Neural cell (in vitro differentiated cells): ENCODE measurements at regions not wholly inside any gene's neighbourhood (a gene's known extent, or its start where the extent isn't known, plus 50 kb on each side); places are given as distances from the start of the nearest gene placed in this dataset.
"Not testable (repeated sequence)": the region's sequence is repeated elsewhere in the genome, so short reads cannot be mapped to it uniquely, and the experiment has no call there.

Experiments
- H2AFZ ChIP-seq: fragments of 200-600, 300-800 bp; sonication (generic), shearing (Covaris generic); 2 replicates; pipeline ENCODE4 v1.6.0; 2014; ENCODE audit warnings: low read depth, mild to moderate bottlenecking, antibody characterized with exemption, low read length, moderate library complexity
- H3F3A ChIP-seq: fragments of 200-600 bp; shearing (Covaris generic); 2 replicates; pipeline ENCODE4 v1.6.1; 2016; ENCODE audit warnings: mild to moderate bottlenecking, moderate library complexity, mixed read lengths, antibody characterized with exemption, low read length; ENCODE audit not compliant: insufficient read depth, poor library complexity, severe bottlenecking
- H3K27ac ChIP-seq: fragments of 200-600, 300-800 bp; sonication (generic), shearing (Covaris generic); 2 replicates; pipeline ENCODE4 v1.5.1; 2014; ENCODE audit warnings: mild to moderate bottlenecking, low read length, moderate library complexity
- H3K27me3 ChIP-seq: fragments of 300-800, 200-600 bp; sonication (generic), shearing (Covaris generic); 2 replicates; pipeline ENCODE4 v1.6.0; 2014; ENCODE audit warnings: mild to moderate bottlenecking, low read depth, low read length, moderate library complexity; ENCODE audit not compliant: insufficient read depth
- H3K36me3 ChIP-seq: fragments of 300-800, 200-600 bp; sonication (generic), shearing (Covaris generic); 2 replicates; pipeline ENCODE4 v1.5.1; 2014; ENCODE audit warnings: mild to moderate bottlenecking, antibody characterized with exemption, low read length, moderate library complexity; ENCODE audit not compliant: insufficient read depth
- H3K4me2 ChIP-seq: fragments of 300-800, 200-600 bp; sonication (generic), shearing (Covaris generic); 2 replicates; pipeline ENCODE4 v1.6.0; 2014; ENCODE audit warnings: mild to moderate bottlenecking, low read length
- H3K4me3 ChIP-seq: fragments of 300-800, 200-600 bp; sonication (generic), shearing (Covaris generic); 2 replicates; pipeline ENCODE4 v1.5.1; 2014; ENCODE audit warnings: mild to moderate bottlenecking, low read length, moderate library complexity
- H3K79me2 ChIP-seq: fragments of 200-600 bp; shearing (Covaris generic); replicated peaks from 2 replicates; pipeline ENCODE4 v1.6.0; 2014; ENCODE audit warnings: mild to moderate bottlenecking, low read length, moderate library complexity; ENCODE audit not compliant: insufficient read depth
- H3K9ac ChIP-seq: fragments of 300-800, 200-600 bp; sonication (generic), shearing (Covaris generic); 2 replicates; pipeline ENCODE4 v1.6.1; 2016; ENCODE audit warnings: mild to moderate bottlenecking, low read length, mixed read lengths
- H3K9me2 ChIP-seq: fragments of 200-600 bp; shearing (Covaris generic); 2 replicates; pipeline ENCODE4 v1.6.1; 2016; ENCODE audit warnings: mild to moderate bottlenecking, low read length, mixed read lengths; ENCODE audit not compliant: insufficient read depth
- H3K9me3 ChIP-seq: fragments of 200-600, 300-800 bp; sonication (generic), shearing (Covaris generic); 2 replicates; pipeline ENCODE4 v1.6.1; 2016; ENCODE audit warnings: mild to moderate bottlenecking, mixed run types, low read length, moderate library complexity, mixed read lengths
- H4K20me1 ChIP-seq: fragments of 200-600 bp; shearing (Covaris generic); 2 replicates; pipeline ENCODE4 v1.6.1; 2016; ENCODE audit warnings: mild to moderate bottlenecking, mixed run types; ENCODE audit not compliant: insufficient read depth
- CTCF ChIP-seq: fragments of 450-650 bp; IDR thresholded peaks from 2 replicates; pipeline ENCODE4 v1.5.1; 2014; ENCODE audit warnings: antibody characterized with exemption, mild to moderate bottlenecking, moderate library complexity; ENCODE audit not compliant: poor library complexity, severe bottlenecking
- EP300 ChIP-seq: fragments of 450-650 bp; conservative IDR thresholded peaks from 2 replicates; pipeline ENCODE4 v1.6.1; 2014; ENCODE audit warnings: antibody characterized with exemption, mild to moderate bottlenecking, moderate library complexity; ENCODE audit not compliant: poor library complexity, severe bottlenecking
- EZH2 ChIP-seq: fragments of 200-600, 300-800 bp; shearing (Covaris generic), sonication (generic); IDR thresholded peaks from 2 replicates; pipeline ENCODE4 v1.6.1; 2014; ENCODE audit warnings: antibody characterized with exemption, low read length, borderline replicate concordance, mild to moderate bottlenecking; ENCODE audit not compliant: insufficient read depth, poor library complexity, severe bottlenecking
- MXI1 ChIP-seq: fragments of 450-650 bp; conservative IDR thresholded peaks from 2 replicates; pipeline ENCODE4 v1.6.1; 2014; ENCODE audit warnings: antibody characterized with exemption, mild to moderate bottlenecking; ENCODE audit not compliant: poor library complexity, severe bottlenecking
- POLR2AphosphoS5 ChIP-seq: IDR thresholded peaks from 2 replicates; pipeline ENCODE4 v1.6.1; 2012
- RAD21 ChIP-seq: fragments of 450-650 bp; conservative IDR thresholded peaks from 2 replicates; pipeline ENCODE4 v1.6.1; 2014; ENCODE audit warnings: antibody characterized with exemption, mild to moderate bottlenecking, moderate library complexity
- SMC3 ChIP-seq: fragments of 450-650 bp; conservative IDR thresholded peaks from 2 replicates; pipeline ENCODE4 v1.6.1; 2014; ENCODE audit warnings: antibody characterized with exemption, mild to moderate bottlenecking, moderate library complexity; ENCODE audit not compliant: poor library complexity
- TAF1 ChIP-seq: IDR thresholded peaks from 2 replicates; pipeline ENCODE4 v1.6.1; 2012; ENCODE audit warnings: low read depth
- TF ChIP-seq, protein P1 (sequence below): IDR thresholded peaks from 2 replicates; pipeline ENCODE4 v1.6.1; 2012; ENCODE audit warnings: borderline replicate concordance

- Histone ChIP-seq H3K27ac (no peak overlapping the region), H3K27me3 (no peaks in the 10 kb centered on the region), H3K79me2 (no peaks in the 10 kb centered on the region), H3K9me3 (no peaks in the 10 kb centered on the region), H3K4me3 (no peak overlapping the region), H2AFZ (no peak overlapping the region), H4K20me1 (no peaks in the 10 kb centered on the region), H3K4me2 (no peak overlapping the region), H3K9ac (no peak overlapping the region), H3K9me2 (no peaks in the 10 kb centered on the region), H3K36me3 (no peaks in the 10 kb centered on the region), H3F3A (no peaks in the 10 kb centered on the region)
- TF ChIP-seq SMC3 (no peak), POLR2AphosphoS5 (no peak), MXI1 (no peak), EP300 (no peak), TAF1 (no peak), EZH2 (no peak), RAD21 (no peak), CTCF (no peak)
- TF ChIP-seq, protein P1, sequence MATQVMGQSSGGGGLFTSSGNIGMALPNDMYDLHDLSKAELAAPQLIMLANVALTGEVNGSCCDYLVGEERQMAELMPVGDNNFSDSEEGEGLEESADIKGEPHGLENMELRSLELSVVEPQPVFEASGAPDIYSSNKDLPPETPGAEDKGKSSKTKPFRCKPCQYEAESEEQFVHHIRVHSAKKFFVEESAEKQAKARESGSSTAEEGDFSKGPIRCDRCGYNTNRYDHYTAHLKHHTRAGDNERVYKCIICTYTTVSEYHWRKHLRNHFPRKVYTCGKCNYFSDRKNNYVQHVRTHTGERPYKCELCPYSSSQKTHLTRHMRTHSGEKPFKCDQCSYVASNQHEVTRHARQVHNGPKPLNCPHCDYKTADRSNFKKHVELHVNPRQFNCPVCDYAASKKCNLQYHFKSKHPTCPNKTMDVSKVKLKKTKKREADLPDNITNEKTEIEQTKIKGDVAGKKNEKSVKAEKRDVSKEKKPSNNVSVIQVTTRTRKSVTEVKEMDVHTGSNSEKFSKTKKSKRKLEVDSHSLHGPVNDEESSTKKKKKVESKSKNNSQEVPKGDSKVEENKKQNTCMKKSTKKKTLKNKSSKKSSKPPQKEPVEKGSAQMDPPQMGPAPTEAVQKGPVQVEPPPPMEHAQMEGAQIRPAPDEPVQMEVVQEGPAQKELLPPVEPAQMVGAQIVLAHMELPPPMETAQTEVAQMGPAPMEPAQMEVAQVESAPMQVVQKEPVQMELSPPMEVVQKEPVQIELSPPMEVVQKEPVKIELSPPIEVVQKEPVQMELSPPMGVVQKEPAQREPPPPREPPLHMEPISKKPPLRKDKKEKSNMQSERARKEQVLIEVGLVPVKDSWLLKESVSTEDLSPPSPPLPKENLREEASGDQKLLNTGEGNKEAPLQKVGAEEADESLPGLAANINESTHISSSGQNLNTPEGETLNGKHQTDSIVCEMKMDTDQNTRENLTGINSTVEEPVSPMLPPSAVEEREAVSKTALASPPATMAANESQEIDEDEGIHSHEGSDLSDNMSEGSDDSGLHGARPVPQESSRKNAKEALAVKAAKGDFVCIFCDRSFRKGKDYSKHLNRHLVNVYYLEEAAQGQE: no peak
These were observed 410.5 kb upstream of the CNTNAP5 start for GRCh38 chr2:123614596-123614995.

DNA sequence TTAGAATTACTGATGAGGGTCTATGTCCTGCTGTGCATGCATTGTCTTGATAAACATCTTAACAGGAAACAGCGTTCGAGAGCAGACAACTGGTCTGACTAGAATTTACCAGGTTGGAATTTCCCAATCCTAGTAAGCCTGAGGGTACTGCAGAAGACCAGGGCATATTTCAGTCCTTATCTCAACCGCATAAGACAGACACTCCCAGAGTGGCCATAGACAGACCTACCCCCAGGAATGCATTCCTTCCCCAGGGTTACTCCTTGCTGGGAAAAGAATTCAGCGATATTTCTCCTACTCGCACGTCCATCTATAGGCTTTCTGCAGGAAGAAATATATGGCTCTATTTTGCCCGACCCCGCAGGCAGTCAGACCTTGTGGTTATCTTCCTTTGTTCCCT lies 406.4 kb upstream of the CNTNAP5 start:
- not testable (repeated sequence) for H2AFZ ChIP-seq, H3K9me3 ChIP-seq, H3K27ac ChIP-seq, H3K4me2 ChIP-seq, H3K27me3 ChIP-seq, H3F3A ChIP-seq, H3K4me3 ChIP-seq, H4K20me1 ChIP-seq, H3K9me2 ChIP-seq, H3K9ac ChIP-seq, H3K79me2 ChIP-seq, H3K36me3 ChIP-seq

GRCh38 chr2:123624816-123625215 lies 400.3 kb upstream of the CNTNAP5 start:
- Histone ChIP-seq H3K27me3 (no peaks in the 10 kb centered on the region), H2AFZ (no peak overlapping the region), H3K4me3 (no peak overlapping the region), H3K4me2 (no peak overlapping the region), H3F3A (no peaks in the 10 kb centered on the region), H3K79me2 (no peaks in the 10 kb centered on the region), H3K36me3 (no peaks in the 10 kb centered on the region), H3K9me3 (no peaks in the 10 kb centered on the region), H3K9ac (no peak overlapping the region), H3K9me2 (no peaks in the 10 kb centered on the region), H3K27ac (no peak overlapping the region), H4K20me1 (no peaks in the 10 kb centered on the region)
- TF ChIP-seq, protein P1: no peak
- no peak for TF ChIP-seq TAF1
- no peak for TF ChIP-seq POLR2AphosphoS5
- TF ChIP-seq SMC3: no peak
- TF ChIP-seq RAD21: no peak
- TF ChIP-seq MXI1: no peak
- no peak for TF ChIP-seq CTCF
- no peak for TF ChIP-seq EZH2
- TF ChIP-seq EP300: no peak
